PFSK-1 (cell line): ENCODE measurements at regions not wholly inside any gene's neighbourhood (a gene's known extent, or its start where the extent isn't known, plus 50 kb on each side); places are given as distances from the start of the nearest gene placed in this dataset.

ENCODE experiments used
- FOXP2 ChIP-seq: optimal IDR thresholded peaks from 2 replicates; pipeline ENCODE3; 2011; ENCODE audit warnings: borderline replicate concordance, control low read depth, inconsistent platforms; ENCODE audit not compliant: insufficient read depth; ENCODE audit errors: extremely low read length, extremely low read depth
- POLR2AphosphoS5 ChIP-seq: IDR thresholded peaks from 2 replicates; pipeline ENCODE4 v1.6.1; 2012; ENCODE audit warnings: low read depth, mild to moderate bottlenecking, control low read depth, low read length, moderate library complexity
- REST ChIP-seq, 2 experiments: IDR thresholded peaks; 2 replicates each; pipeline versions ENCODE4 v1.6.1 to v1.8.0; 2011 to 2012; ENCODE audit warnings: low read depth in 2 of 2, low read length in 2 of 2, control low read depth in 1 of 2, inconsistent platforms in 1 of 2, mild to moderate bottlenecking in 1 of 2, moderate library complexity in 1 of 2; ENCODE audit not compliant: insufficient read depth in 1 of 2
- SIN3A ChIP-seq: IDR thresholded peaks from 2 replicates; pipeline ENCODE4 v1.6.1; 2012; ENCODE audit warnings: mild to moderate bottlenecking, low read length, moderate library complexity, borderline replicate concordance; ENCODE audit not compliant: insufficient read depth
- TAF1 ChIP-seq: IDR thresholded peaks from 2 replicates; pipeline ENCODE4 v1.6.1; 2012; ENCODE audit warnings: low read length, control low read depth, borderline replicate concordance; ENCODE audit not compliant: insufficient read depth

GRCh38 chr2:187718092-187718491 lies 163.9 kb upstream of the TFPI start:
- no peak for TF ChIP-seq REST (IDR thresholded peaks at IDR 0.05; ENCODE audit: insufficient read depth in 1 of 2, low read depth in 2 of 2, low read length in 2 of 2)
- TF ChIP-seq TAF1 = no peak
- no peak for TF ChIP-seq POLR2AphosphoS5
- TF ChIP-seq SIN3A = no peak
- TF ChIP-seq FOXP2 = no peak
